HCT116 (cell line): ENCODE measurements at regions not wholly inside any gene's neighbourhood (a gene's known extent, or its start where the extent isn't known, plus 50 kb on each side); places are given as distances from the start of the nearest gene placed in this dataset.

Experiments used
- ATAC-seq: fragments of 200-7000 bp; cut with Tn5 transposase; 2 replicates; pipeline ENCODE4 v1.9.1; 2020; ENCODE audit warnings: mild to moderate bottlenecking, moderate library complexity
- BruUV-seq: library from RNA; stranded (reverse); fragments of 400-500 nt; replicated peaks from 2 replicates; lab custom pipeline; 2021; lab: Mats Ljungman, UMichigan
- CTCF ChIA-PET: fragments of 300-600 bp; sonication (Branson Sonifier 250); formaldehyde crosslinking; loops from one replicate; lab custom pipeline; 2021; ENCODE audit warnings: antibody characterized with exemption; lab: Charles Lee
- POLR2A ChIA-PET: fragments of 300-600, 350-600 bp; sonication (Branson Sonifier 250); formaldehyde crosslinking; loops from one replicate; lab custom pipeline; 2021; ENCODE audit warnings: antibody characterized with exemption; lab: Charles Lee
- RAD21 ChIA-PET, 2 experiments: fragments of 300-600 bp; sonication (Branson Sonifier 250); formaldehyde crosslinking; loops; one replicate each; lab custom pipeline; 2023; ENCODE audit warnings: low total read pairs in 2 of 2; ENCODE audit not compliant: uncharacterized antibody in 2 of 2, unreplicated experiment in 2 of 2, low non-redundant PET in 1 of 2; lab: Charles Lee
- DNase-seq: peaks from one replicate; pipeline ENCODE4 v3.0.0-alpha.2; 2010; ENCODE audit warnings: low read depth, low spot score
- H2AFZ ChIP-seq: fragments of 200-600 bp; shearing (Covaris generic), sonication (generic); 2 replicates; pipeline ENCODE4 v1.6.1; 2017; ENCODE audit warnings: low read depth, mixed run types, mixed read lengths, antibody characterized with exemption, low read length; ENCODE audit not compliant: poor library complexity, severe bottlenecking
- H3K27ac ChIP-seq: 2 replicates; pipeline ENCODE4 v1.5.1; 2012; ENCODE audit warnings: low read depth, low read length
- H3K27me3 ChIP-seq: fragments of 200-600 bp; sonication (generic); 2 replicates; pipeline ENCODE4 v1.6.1; 2016; ENCODE audit warnings: mixed run types, low read length, mixed read lengths; ENCODE audit not compliant: insufficient read depth
- H3K36me3 ChIP-seq, 2 experiments: fragments of 200-500 bp in 1 of 2; fragments of 200-600 bp in 1 of 2; sonication (Bioruptor generic) in 1 of 2; sonication (generic) in 1 of 2; 2 replicates each; pipeline versions ENCODE4 v1.5.1 to v1.6.1; 2014 to 2016; ENCODE audit warnings: low read length in 2 of 2, inconsistent platforms in 1 of 2, mixed read lengths in 1 of 2, mixed run types in 1 of 2; ENCODE audit not compliant: insufficient read depth in 2 of 2, control insufficient read depth in 1 of 2
- H3K4me1 ChIP-seq, 2 experiments: fragments of 200-600 bp in 1 of 2; sonication (generic) in 1 of 2; 2 replicates each; pipeline versions ENCODE4 v1.5.1 to v1.6.1; 2012 to 2017; ENCODE audit warnings: low read length in 2 of 2, inconsistent platforms in 1 of 2, mild to moderate bottlenecking in 1 of 2, mixed read lengths in 1 of 2, mixed run types in 1 of 2, moderate library complexity in 1 of 2; ENCODE audit not compliant: insufficient read depth in 2 of 2, control insufficient read depth in 1 of 2
- H3K4me2 ChIP-seq: fragments of 200-600 bp; sonication (generic); 2 replicates; pipeline ENCODE4 v1.6.1; 2017; ENCODE audit warnings: mixed run types, low read length, mixed read lengths
- H3K4me3 ChIP-seq, 2 experiments: fragments of 200-600 bp in 1 of 2; sonication (generic) in 1 of 2; replicated peaks in 1 of 2; 2 replicates each; pipeline ENCODE4 v1.5.1; 2011 to 2016; ENCODE audit warnings: low read length in 2 of 2, control low read depth in 1 of 2, low read depth in 1 of 2, mild to moderate bottlenecking in 1 of 2, mixed read lengths in 1 of 2, mixed run types in 1 of 2
- H3K79me2 ChIP-seq: fragments of 200-600 bp; sonication (generic); 2 replicates; pipeline ENCODE4 v1.6.1; 2017; ENCODE audit warnings: mild to moderate bottlenecking, mixed run types, low read length, moderate library complexity, mixed read lengths; ENCODE audit not compliant: insufficient read depth
- H3K9ac ChIP-seq: fragments of 200-600 bp; sonication (generic); 2 replicates; pipeline ENCODE4 v1.6.1; 2016; ENCODE audit warnings: low read length, mixed read lengths
- H3K9me2 ChIP-seq: fragments of 200-600 bp; sonication (generic), shearing (Covaris generic); 2 replicates; pipeline ENCODE4 v1.6.1; 2017; ENCODE audit warnings: mixed run types, mild to moderate bottlenecking, moderate library complexity; ENCODE audit not compliant: insufficient read depth
- H3K9me3 ChIP-seq, 2 experiments: fragments of 200-500 bp in 1 of 2; fragments of 200-600 bp in 1 of 2; sonication (Bioruptor generic) in 1 of 2; sonication (generic) in 1 of 2; 2 replicates each; pipeline ENCODE4 v1.6.1; 2014 to 2017; ENCODE audit warnings: low read length in 2 of 2, mixed read lengths in 2 of 2, inconsistent platforms in 1 of 2, low read depth in 1 of 2, mild to moderate bottlenecking in 1 of 2, mixed run types in 1 of 2, moderate library complexity in 1 of 2; ENCODE audit not compliant: control insufficient read depth in 1 of 2, insufficient read depth in 1 of 2
- H4K20me1 ChIP-seq: fragments of 200-600 bp; sonication (generic), shearing (Covaris generic); 2 replicates; pipeline ENCODE4 v1.6.1; 2017; ENCODE audit warnings: mixed run types, mild to moderate bottlenecking, moderate library complexity; ENCODE audit not compliant: insufficient read depth
- CBX3 ChIP-seq: IDR thresholded peaks from 2 replicates; pipeline ENCODE4 v1.6.1; 2012; ENCODE audit warnings: low read depth
- CEBPB ChIP-seq: IDR thresholded peaks from 2 replicates; pipeline ENCODE4 v1.6.1; 2012; ENCODE audit warnings: low read depth
- RAD21 ChIP-seq: IDR thresholded peaks from 2 replicates; pipeline ENCODE4 v1.6.1; 2012; ENCODE audit warnings: low read depth, mild to moderate bottlenecking
- SP1 ChIP-seq: IDR thresholded peaks from 2 replicates; pipeline ENCODE4 v1.6.1; 2012; ENCODE audit warnings: low read depth
- YY1 ChIP-seq: IDR thresholded peaks from 2 replicates; pipeline ENCODE4 v1.6.1; 2011; ENCODE audit warnings: low read length, low read depth, moderate library complexity, mild to moderate bottlenecking; ENCODE audit not compliant: insufficient replicate concordance; ENCODE audit errors: extremely low read depth
- ZBTB33 ChIP-seq: IDR thresholded peaks from 2 replicates; pipeline ENCODE4 v1.6.1; 2011; ENCODE audit warnings: mild to moderate bottlenecking, low read length, moderate library complexity; ENCODE audit not compliant: insufficient replicate concordance; ENCODE audit errors: extremely low read depth
- ZFX ChIP-seq: fragments of 450-650 bp; IDR thresholded peaks from 2 replicates; pipeline ENCODE4 v1.6.1; 2017
- ZNF274 ChIP-seq: fragments of 200-500 bp; sonication (Bioruptor generic); IDR thresholded peaks from 2 replicates; pipeline ENCODE4 v1.6.1; 2014; ENCODE audit warnings: mild to moderate bottlenecking, low read depth, low read length, inconsistent platforms
- intact Hi-C: fragments of 100-400 bp; cut with micrococcal nuclease; formaldehyde crosslinking; loops from 2 replicates; pipeline ENCODE4 v1.10.0; 2022

GRCh38 chr11:24142062-24142461 lies 354.8 kb upstream of the LUZP2 start:
- DNase-seq (no peak), ATAC-seq (no peak)
- Histone ChIP-seq H3K4me3 (no peak overlapping the region), H4K20me1 (no peaks in the 10 kb centered on the region), H3K9ac (no peak overlapping the region), H3K4me2 (no peak overlapping the region), H3K4me1 (no peaks in the 10 kb centered on the region), H3K36me3 (no peaks in the 10 kb centered on the region)
- RAD21 ChIA-PET: no interaction called here
- CTCF ChIA-PET: no interaction called here
- TF ChIP-seq ZBTB33: no peak
- TF ChIP-seq CEBPB: no peak
- no peak for TF ChIP-seq ZFX
- TF ChIP-seq CBX3: no peak
- TF ChIP-seq, all 23 proteins: peak for 0
- POLR2A ChIA-PET: no interaction called here
- no peaks in the 10 kb centered on the region for H3K79me2 ChIP-seq
- H3K27ac ChIP-seq: no peak overlapping the region
- H3K9me3 ChIP-seq: peaks cover 0 to 2% of the 10 kb centered on the region in 2 experiments; a peak in 2 of 4 replicates
- no peak overlapping the region for H2AFZ ChIP-seq
- H3K27me3 ChIP-seq: no peaks in the 10 kb centered on the region
- H3K9me2 ChIP-seq: no peaks in the 10 kb centered on the region
- BruUV-seq: no TSS peak
- intact Hi-C loops: no loop called here

- no peak for TF ChIP-seq YY1
- TF ChIP-seq SP1: no peak
- no peak for TF ChIP-seq ZNF274
- no peak for TF ChIP-seq ZFX
- no peak for TF ChIP-seq RAD21
- no peak for TF ChIP-seq CEBPB
- RAD21 ChIA-PET: no interaction called here
These were observed 351.4 kb upstream of the LUZP2 start for GRCh38 chr11:24145411-24145810.

More at GRCh38 chr11:24145411-24145810, 351.4 kb upstream of the LUZP2 start:
- Histone ChIP-seq H3K79me2 (no peaks in the 10 kb centered on the region), H3K36me3 (no peaks in the 10 kb centered on the region), H3K9me2 (no peaks in the 10 kb centered on the region), H3K4me2 (no peak overlapping the region), H3K9me3 (peaks cover 0 to 3% of the 10 kb centered on the region in 2 experiments; a peak in 2 of 4 replicates), H3K4me1 (no peaks in the 10 kb centered on the region), H3K27ac (no peak overlapping the region), H3K4me3 (no peak overlapping the region), H3K9ac (no peak overlapping the region), H3K27me3 (no peaks in the 10 kb centered on the region), H4K20me1 (no peaks in the 10 kb centered on the region), H2AFZ (no peak overlapping the region)
- intact Hi-C loops: no loop called here
- CTCF ChIA-PET: no interaction called here
- no TSS peak for BruUV-seq
- DNase-seq (no peak), ATAC-seq (no peak)
- POLR2A ChIA-PET: no interaction called here
